ENCODE measurements at regions not wholly inside any gene's neighbourhood (a gene's known extent, or its start where the extent isn't known, plus 50 kb on each side); places are given as distances from the start of the nearest gene placed in this dataset.

- H3K27ac ChIP-seq (ENCODE audit: low read length), result no peak overlapping the region
- H3K36me3 ChIP-seq (ENCODE audit: insufficient read depth, low read length), result no peaks in the 10 kb centered on the region
- H3K9ac ChIP-seq (ENCODE audit: low read length), result no peak overlapping the region
- H3K79me2 ChIP-seq (replicated peaks; ENCODE audit: insufficient read depth, low read length), result no peaks in the 10 kb centered on the region
- TF ChIP-seq EP300 (conservative IDR thresholded peaks at IDR 0.05; ENCODE audit: poor library complexity, severe bottlenecking), result no peak
- no peak for TF ChIP-seq POLR2AphosphoS5 (IDR thresholded peaks at IDR 0.05)
- no peak for TF ChIP-seq CTCF (IDR thresholded peaks at IDR 0.05; ENCODE audit: poor library complexity, severe bottlenecking)
- no peak for TF ChIP-seq TAF1 (IDR thresholded peaks at IDR 0.05; ENCODE audit: low read depth)
- no peak for TF ChIP-seq REST (IDR thresholded peaks at IDR 0.05; ENCODE audit: borderline replicate concordance)
- no peak for TF ChIP-seq EZH2 (IDR thresholded peaks at IDR 0.05; ENCODE audit: borderline replicate concordance, insufficient read depth, low read length, poor library complexity, severe bottlenecking)
- TF ChIP-seq MXI1 (conservative IDR thresholded peaks at IDR 0.05; ENCODE audit: poor library complexity, severe bottlenecking), result no peak
- no peak for TF ChIP-seq RAD21 (conservative IDR thresholded peaks at IDR 0.05)
- no peak for TF ChIP-seq SMC3 (conservative IDR thresholded peaks at IDR 0.05; ENCODE audit: poor library complexity)
- H3K4me2 ChIP-seq (ENCODE audit: low read length), result no peak overlapping the region
- H3K4me3 ChIP-seq (ENCODE audit: low read length), result no peak overlapping the region
- no peaks in the 10 kb centered on the region for H3K9me3 ChIP-seq (ENCODE audit: low read length)
- H4K20me1 ChIP-seq (ENCODE audit: insufficient read depth), result no peaks in the 10 kb centered on the region
- no peaks in the 10 kb centered on the region for H3K9me2 ChIP-seq (ENCODE audit: insufficient read depth, low read length)
- no peaks in the 10 kb centered on the region for H3K27me3 ChIP-seq (ENCODE audit: insufficient read depth, low read depth, low read length)
- no peaks in the 10 kb centered on the region for H3F3A ChIP-seq (ENCODE audit: insufficient read depth, low read length, poor library complexity, severe bottlenecking)
- H2AFZ ChIP-seq (ENCODE audit: low read depth, low read length), result no peak overlapping the region
These were observed 934.4 kb downstream of the MAT2B start for GRCh38 chr5:164439799-164440198.

- Histone ChIP-seq H3K27me3 (ENCODE audit: insufficient read depth, low read depth, low read length) (no peaks in the 10 kb centered on the region), H3K79me2 (replicated peaks; ENCODE audit: insufficient read depth, low read length) (no peaks in the 10 kb centered on the region)
- no peak for TF ChIP-seq REST (IDR thresholded peaks at IDR 0.05; ENCODE audit: borderline replicate concordance)
- TF ChIP-seq MXI1 (conservative IDR thresholded peaks at IDR 0.05; ENCODE audit: poor library complexity, severe bottlenecking), result no peak
- no peak for TF ChIP-seq RAD21 (conservative IDR thresholded peaks at IDR 0.05)
- TF ChIP-seq SMC3 (conservative IDR thresholded peaks at IDR 0.05; ENCODE audit: poor library complexity), result no peak
- TF ChIP-seq CTCF (IDR thresholded peaks at IDR 0.05; ENCODE audit: poor library complexity, severe bottlenecking), result no peak
- TF ChIP-seq POLR2AphosphoS5 (IDR thresholded peaks at IDR 0.05), result no peak
- TF ChIP-seq EP300 (conservative IDR thresholded peaks at IDR 0.05; ENCODE audit: poor library complexity, severe bottlenecking), result no peak
These were observed 944.0 kb downstream of the MAT2B start for GRCh38 chr5:164449460-164449859.

More at GRCh38 chr5:164449460-164449859, 944.0 kb downstream of the MAT2B start:
- no peak overlapping the region for H3K4me3 ChIP-seq (ENCODE audit: low read length)
- no peak overlapping the region for H2AFZ ChIP-seq (ENCODE audit: low read depth, low read length)
- H3K9me3 ChIP-seq (ENCODE audit: low read length), result no peaks in the 10 kb centered on the region
- H3K9ac ChIP-seq (ENCODE audit: low read length), result no peak overlapping the region
- no peaks in the 10 kb centered on the region for H3F3A ChIP-seq (ENCODE audit: insufficient read depth, low read length, poor library complexity, severe bottlenecking)
- H3K27ac ChIP-seq (ENCODE audit: low read length), result no peak overlapping the region
- H3K4me2 ChIP-seq (ENCODE audit: low read length), result no peak overlapping the region
- no peaks in the 10 kb centered on the region for H3K9me2 ChIP-seq (ENCODE audit: insufficient read depth, low read length)
- no peaks in the 10 kb centered on the region for H3K36me3 ChIP-seq (ENCODE audit: insufficient read depth, low read length)
- no peaks in the 10 kb centered on the region for H4K20me1 ChIP-seq (ENCODE audit: insufficient read depth)
